HG02870 (cell line): ENCODE measurements at regions not wholly inside any gene's neighbourhood (a gene's known extent, or its start where the extent isn't known, plus 50 kb on each side); places are given as distances from the start of the nearest gene placed in this dataset.

Source experiments
- ATAC-seq: cut with Tn5 transposase; IDR thresholded peaks from one replicate; pipeline ENCODE4 v1.9.1; 2021; ENCODE audit warnings: mild to moderate bottlenecking, moderate library complexity; ENCODE audit not compliant: unreplicated experiment

DNA sequence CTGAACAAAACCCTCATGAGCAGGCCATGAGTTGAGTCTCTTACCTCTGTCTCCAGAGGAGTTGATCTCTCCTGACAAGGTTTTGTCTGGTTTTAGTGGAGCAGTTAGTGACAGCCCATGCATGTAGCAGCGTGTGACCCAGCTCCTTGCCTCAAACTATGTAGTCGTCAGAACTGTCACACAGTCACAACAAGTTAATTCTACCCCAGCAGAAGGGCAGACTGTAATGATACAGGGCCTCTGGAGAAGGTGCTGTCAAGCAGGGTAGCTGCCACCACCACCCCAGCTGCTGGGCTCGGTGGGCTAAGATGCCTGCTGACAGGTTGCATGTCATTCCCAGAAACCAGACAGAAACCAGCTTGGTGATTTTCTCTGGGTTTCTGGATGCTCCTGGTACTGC is 194.5 kb downstream of the PSAT1 start:
- no peak for ATAC-seq

DNA sequence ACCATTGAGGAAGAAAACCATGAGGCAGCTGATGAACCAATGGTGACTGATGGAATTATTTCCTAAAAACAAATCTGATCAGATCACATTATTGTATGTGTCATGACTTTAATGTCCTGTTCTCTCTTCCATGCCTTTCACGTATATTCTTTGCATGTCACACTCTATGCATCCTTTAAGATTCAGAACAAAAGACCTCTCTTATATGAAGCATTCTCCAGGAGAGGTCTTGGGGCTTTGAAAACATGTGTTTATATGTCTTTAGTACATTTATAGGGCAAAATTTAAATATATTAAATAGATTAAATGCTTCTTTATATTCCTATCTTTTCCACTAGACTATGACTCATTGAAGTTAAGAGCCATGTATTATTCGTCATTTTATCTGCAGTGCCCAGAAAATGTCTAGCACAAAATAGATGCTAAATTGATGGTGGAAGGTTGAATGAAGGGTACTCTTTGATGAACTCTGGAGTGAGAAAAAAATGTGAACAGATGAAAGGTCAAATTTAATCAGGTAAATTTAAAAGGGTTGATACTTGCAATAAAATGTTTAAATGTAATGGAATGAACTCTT is 196.3 kb downstream of the PSAT1 start:
- ATAC-seq, result no peak

DNA sequence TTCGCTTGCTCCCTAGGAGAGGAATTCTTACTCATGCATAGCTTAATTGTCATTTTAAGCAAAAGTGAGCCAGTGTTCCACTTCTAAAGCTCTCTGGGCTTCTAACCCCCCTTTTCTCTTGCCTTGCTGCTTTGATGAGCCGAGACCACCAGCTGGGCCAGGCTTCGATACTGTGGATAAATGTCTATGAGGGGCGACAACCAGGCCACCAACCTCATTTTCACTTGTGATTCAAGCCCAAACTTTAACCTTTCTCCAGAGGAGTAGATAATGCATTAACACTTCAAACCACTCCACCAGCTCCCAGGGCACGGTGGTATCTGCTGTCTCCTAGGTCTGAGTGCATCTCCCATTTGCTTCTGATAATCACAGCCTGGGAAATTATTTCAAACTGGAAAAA is 205.6 kb downstream of the PSAT1 start:
- ATAC-seq, result no peak

DNA sequence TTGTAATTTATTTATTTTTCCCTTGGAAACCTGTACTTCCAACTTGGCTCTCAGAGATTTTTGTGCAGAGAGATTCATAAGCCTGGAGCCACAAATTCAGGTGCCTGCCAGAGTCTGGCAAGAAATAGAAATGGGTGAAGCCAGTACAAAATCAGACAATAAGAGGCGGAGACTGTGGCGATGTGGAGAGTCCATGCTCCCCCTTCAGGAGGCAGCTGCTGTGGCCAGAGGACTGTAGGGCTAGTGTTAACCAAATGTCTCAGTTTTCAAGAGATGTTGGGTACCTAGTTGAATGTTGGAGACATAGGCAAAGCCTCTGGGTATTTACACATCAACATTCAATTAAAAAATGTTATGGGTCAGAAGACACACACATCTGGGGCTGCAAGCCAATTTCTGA is 208.6 kb downstream of the PSAT1 start:
- no peak for ATAC-seq

DNA sequence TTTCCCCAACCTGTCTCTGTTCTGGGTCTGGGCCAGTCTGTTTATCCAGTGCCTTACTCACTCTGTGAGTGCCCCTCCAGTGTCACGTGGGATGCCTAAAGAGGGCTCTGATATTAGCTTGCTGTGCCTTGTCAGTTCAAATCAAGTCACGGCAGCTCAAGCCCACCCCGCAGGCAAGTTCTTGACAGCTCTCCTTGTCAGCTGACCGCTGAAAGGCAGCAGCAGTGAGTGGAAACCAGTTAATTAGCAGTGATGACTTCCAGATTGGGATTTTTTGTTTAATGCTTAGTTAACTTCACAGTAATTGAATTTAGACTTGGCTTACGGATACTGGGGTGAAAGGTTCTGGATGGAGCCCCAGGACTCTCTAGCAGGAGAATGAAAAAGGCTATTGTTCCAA is 210.1 kb downstream of the PSAT1 start:
- ATAC-seq, result no peak

DNA sequence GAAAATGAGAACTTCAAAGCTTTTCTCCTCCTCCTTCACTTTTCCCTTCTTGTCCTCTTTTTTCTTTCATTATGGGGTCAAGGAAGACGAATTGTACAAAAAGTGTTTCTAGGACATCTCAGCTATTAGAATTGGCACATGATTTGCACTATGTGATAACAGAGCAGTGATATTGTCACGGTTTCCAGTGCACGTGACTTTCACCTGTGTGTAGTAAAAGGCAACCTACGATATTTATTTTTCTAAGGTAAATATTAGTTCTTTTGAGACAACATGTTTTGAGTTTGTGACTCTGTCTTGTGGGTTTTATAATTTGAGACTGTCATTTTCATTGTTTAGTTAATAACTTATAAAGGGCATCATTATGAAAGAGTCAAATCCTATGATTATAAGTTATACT is 213.1 kb downstream of the PSAT1 start:
- ATAC-seq, result no peak

DNA sequence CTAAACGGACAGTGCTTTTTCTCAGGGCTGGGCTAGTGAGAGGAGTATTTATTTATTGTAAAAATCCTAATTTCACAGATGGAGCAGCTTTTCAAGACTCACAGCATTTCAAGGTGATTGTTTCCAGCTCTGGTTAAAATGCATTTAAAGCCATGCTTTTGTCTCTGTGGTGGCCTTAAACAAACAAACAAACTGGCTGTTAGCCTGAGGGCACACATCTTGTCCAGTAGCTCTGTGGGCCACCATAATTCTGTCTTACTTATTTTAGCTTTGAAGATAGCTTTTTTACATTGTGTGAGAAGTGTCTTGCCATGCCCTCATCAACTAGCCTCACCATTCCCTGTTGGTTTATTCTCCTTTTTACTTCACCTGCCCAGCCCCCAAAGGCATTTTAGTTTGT is 218.2 kb downstream of the PSAT1 start:
- ATAC-seq, result no peak

DNA sequence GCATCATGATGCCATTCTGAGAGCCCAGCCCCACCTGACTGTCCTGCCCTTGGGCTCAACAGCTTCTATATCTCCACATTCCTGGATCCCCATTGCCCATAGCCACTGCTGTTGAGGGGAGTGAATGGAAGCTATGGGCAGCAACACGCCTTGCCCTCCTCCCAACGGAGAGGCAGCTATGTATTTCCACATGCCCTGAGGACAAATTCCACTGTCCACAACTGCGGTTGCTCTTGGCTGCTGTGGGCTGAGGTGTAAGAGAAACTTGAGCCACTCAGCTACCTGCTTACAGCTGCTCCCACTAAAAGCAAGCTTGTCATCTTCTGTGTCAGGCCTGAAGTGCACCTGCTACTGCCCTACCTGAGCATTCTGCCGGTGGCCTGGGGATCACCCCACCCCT is 222.9 kb downstream of the PSAT1 start:
- no peak for ATAC-seq

DNA sequence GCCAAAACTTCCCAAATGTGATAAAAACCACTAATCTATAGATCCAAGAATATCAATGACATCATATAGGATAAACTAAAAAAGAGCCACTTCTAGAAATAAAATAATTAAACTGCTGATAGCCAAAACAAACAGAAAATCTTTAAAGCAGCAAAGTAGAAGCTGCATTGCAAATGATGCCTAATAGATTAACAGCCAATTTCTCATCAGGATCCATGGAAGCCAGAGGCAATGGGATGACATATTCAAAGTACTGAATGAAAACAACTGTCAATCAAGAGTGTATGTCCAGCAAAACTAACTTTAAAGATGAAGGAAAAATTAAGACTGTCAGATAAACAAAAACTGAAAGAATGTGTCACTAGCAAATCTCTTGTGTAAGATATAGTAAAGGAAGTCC is 224.8 kb downstream of the PSAT1 start:
- no peak for ATAC-seq

DNA sequence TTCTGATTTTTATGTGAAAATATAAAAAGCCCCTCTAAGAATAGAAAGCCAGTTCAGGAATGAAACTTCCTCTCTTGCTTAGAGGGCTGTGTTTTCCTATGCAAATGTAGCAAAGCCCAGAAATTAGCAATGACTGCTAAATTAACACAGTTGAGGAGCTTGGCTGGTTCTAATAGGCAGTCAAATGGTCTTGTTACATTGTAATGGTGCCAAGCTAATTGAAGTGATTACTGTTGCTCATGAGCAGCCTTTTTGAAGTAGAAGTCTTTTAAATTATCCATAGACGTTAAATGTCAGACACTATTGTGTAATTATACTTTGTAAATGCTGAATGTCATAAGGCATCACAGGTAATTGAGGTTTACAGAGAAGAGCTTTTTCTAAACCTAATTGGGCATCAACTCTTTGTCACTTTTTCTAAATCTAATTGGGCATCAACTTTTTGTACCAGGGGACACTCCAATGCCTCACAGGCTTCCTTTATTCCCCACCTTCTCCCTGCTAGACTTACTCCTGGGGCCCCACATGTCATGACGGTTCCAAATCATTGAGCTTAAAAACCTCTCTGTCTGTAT is 229.1 kb downstream of the PSAT1 start:
- ATAC-seq, result no peak

DNA sequence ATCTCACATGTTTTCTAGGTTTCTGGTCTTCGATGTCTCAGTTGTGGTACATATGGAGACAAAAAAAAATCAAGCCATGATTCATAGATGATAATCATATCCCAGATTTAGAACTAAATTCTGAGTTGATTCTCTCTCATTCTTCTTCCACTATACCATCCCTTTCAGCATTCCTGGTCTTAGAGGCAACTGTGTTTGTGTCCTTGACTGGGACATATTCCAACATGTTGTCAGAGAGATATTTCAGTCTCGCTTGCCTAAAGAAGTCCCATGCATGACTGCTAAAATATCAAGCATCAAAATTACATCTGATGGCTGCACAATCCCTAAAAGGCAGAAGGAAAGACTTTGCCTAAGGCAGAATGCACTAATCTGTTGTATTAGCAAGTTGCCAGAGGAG is 236.6 kb downstream of the PSAT1 start:
- no peak for ATAC-seq

DNA sequence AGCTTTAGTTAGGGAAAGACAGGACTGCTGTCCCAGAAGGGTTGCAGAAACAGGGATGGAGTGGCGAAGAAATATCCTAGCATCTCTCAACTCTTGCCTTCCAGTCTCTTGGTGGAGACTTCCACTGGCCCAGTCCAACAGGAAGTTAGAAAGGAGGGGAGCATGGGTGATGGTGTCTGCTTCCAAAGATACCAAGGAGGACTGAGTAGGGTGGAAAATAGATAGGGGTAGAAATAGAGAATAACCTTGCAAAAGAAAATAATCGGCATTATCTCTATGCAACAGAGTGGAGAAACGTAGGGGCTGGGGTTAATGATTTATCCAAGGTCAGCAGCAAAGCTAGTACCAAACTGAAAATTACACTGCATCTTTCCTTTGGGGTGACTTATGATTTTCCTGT is 242.3 kb downstream of the PSAT1 start:
- no peak for ATAC-seq

DNA sequence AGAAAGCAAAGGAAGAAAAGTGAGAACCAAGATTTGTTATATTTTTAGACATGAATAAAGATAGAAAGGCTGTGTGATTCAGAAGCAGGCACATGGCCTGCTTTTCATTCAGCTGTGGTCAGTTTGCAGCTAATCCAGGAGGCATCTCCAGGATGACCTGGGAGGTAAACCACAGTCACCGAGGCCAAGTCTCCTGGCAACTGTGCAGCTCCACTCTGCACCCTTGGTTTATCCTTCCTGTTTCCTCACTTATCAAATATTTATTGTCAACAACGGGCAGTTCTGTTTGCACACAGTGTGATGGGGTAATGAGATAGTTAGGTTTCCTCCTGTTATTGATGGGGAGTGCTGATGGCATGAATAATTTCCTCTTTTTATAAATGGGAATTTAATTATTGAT is 243.0 kb downstream of the PSAT1 start:
- no peak for ATAC-seq

DNA sequence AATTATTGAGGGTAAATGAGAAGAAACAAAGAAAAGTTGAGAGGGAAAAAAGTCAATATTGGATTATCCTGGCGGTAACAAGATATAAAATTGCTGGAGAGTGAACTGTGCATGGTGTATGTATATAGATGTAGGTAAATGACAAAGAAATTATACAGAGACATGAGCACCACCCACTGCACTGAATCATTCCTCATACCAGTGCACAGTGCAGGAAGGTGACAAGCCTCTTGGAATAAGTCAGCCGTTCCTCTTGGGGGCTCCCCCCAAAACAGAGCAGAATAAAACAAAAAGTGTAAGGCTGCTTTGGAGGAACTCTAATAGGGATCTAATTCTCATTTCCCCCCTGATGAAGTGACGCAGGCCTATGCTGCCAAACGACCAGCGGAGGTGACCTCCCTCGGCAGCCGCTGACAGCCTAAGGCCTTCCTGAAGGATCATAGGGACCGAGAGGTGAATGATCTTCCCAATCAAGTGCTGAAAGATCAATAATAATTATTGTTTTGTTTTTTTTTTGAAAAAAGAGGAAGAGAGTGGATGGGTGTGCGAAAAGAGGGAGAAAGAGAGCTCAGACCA is 245.0 kb downstream of the PSAT1 start:
- no peak for ATAC-seq

DNA sequence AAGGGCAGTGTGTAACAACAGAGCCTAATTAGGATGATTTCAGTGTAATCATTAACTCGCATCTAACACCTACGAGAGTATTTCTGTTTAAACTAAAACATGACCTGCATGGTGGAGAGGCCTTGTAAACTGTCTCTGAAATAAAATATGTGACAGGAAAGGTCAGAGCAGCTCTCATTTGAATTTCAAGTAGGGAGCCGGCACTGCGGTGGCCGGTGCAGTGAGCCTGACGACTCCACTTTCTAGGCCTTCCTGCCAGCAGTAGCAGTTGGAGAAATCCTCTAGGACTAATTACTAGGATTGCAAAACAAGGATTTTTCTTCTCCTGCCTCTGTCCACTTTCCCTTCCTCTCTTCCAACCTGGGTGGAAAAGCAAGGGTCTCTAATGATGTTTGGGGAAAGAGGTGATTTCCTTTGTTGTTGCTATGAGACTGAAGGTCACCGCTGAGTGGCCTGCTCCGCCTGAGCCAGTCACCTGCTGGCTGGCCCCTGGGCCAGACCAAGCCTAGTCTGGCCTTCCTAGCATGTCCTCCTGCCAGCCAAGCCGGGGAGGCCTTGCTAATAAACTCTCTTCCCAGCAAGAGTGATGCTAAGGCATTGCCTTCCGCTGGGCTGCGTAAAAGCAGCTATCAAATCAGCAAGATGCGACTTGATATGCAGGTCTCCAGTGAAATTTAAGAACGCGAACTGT is 245.7 kb downstream of the PSAT1 start:
- ATAC-seq, result no peak

DNA sequence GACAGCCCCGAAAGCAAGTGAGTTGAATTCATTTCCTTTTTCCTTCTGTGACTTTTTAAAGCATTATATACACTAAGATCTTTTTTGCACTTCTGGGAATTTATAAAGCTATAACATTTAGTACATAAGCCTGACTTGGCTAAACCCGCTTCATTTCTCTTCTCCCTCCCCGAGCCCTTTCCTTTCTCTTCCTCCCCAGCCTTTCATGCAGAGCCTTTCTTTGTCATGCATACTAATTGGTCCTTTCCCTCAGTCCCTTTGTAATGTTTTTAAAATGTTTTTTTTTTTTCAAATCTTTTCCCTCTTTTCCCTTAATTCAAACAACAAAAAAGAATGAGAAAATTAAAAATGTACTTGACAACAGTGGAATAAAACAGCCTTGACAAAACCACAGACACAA is 246.4 kb downstream of the PSAT1 start:
- no peak for ATAC-seq

DNA sequence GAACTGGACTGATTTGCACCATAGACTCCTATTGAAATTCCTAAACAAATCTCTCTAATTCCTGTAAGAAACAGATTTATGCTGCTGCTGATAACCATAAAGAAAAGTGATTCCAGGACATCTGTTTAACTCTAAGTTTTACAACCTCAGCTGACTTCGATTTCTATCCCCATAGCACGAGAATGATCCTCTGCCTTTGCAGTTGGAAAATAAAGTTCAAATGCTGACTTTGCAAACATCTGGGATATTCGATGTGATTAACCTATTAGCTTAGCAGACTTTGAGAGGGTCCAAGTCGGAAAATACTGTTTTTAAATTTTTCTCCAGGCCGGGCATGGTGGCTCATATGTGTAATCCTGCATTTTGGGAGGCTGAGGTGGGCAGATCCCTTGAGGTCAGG is 247.3 kb downstream of the PSAT1 start:
- no peak for ATAC-seq

DNA sequence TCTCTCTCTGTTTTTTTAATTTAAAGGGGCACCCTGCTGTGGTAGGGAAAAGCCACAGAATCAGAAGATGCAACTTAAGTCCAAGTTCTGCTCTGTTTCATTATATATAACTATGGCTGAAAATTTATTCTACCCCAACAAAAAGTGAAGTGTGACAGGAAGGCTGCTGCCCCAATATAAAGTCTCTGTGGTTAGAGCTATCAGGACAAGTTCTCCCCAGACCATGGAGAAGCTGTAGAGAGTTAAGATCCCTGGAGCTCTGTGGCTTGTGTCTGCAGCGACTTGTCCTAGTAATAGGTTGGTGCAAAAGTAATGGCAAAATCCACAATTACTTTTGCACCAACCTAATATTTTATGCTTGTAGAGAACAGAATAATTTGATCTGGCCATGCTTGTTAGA is 250.9 kb downstream of the PSAT1 start:
- no peak for ATAC-seq

DNA sequence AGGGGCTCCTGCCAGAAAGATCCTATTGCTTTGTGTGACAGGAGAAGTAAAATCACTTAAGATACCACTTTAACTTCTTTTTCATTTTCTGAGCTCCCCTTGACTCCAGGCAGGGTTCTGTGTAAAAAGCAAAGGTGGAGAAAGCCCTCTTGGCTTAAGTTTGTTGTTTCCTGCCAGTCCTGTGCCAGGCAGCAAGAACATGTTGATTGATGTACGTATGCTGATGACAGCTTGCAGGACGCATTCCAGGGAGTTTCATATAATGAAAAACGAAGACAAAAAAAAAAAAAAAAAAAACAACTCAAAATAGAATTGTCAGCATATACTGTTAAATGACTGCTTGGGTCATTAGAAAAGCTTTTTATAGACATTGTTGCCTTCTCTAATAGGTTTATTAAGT is 251.7 kb downstream of the PSAT1 start:
- ATAC-seq, result no peak

DNA sequence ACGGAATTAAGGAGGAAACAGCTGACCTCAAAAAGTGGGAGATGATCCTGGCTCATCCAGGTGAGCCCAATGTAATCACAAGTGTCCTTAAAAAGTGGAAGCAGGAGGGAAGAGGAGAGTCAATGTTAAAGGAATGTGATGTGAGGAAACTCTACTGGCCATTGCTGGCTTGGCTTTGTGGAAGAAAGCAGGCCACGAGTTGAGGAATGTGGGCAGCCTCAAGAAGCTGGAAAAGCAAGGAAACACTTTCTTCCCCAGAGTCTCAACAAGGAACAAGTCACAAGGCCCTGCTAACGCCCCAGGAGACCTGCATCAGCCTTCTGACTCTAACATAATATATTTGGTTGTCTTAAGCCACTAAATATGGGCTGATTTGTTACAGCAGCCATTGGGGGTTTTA is 252.8 kb downstream of the PSAT1 start:
- no peak for ATAC-seq

DNA sequence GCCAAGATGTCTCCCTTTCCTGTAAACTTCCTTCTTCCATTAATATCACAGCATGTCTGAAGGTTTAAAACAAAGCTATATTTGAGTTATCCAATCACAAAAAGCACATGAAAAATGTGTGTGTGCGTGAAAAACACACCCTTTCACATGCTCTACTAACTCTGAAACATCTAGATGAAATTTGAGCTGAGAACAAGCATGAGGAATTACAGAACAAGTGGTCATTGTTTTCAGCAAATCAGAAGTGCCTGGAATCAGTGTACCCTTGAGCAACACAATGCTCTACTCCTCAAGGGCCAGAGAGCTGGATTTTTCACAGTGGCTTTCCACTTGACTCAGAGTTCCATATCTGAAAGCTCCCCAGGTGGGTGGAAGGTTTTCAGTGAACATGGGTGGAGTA is 255.9 kb downstream of the PSAT1 start:
- no peak for ATAC-seq

DNA sequence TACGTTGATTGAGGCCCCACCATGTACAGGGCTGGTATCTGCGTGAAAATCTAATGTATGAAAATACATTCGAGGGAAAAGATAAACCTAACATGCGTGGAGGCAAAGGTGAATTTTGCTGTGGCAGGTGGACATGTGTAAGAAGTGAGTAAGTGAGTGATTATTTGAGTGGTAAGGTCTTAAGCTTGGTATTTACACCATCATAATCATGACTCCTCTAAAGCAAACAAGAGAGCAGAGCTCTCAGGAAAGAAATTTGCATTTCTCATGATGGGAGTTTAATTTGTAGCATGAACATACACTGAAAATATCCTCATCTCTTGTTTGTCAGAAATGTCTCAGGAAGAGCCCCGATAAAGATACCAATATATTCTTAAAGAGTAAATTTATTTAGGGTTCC is 260.6 kb downstream of the PSAT1 start:
- ATAC-seq, result no peak
